ENCODE measurements at regions not wholly inside any gene's neighbourhood (a gene's known extent, or its start where the extent isn't known, plus 50 kb on each side); places are given as distances from the start of the nearest gene placed in this dataset.

DNA sequence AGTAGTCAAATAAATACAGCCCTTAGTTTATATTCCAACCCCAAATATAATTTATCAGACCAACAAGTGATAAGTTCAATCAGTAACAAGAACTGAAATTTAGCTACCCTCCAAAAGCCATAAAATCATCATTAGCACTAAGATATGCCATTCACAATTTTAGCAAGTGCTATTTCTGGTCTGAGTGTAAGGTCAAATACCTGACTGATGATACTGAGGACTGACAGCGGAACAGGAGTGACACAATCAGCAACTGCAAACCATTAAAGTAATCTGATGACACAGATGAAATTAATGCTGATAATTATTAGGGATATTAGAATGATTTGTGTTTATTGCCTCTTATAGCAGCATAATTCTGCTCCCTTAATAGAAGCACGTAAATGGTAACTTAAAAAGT lies 152.7 kb upstream of the SPHKAP start:
- no peak for DNase-seq (ENCODE audit: low spot score)

DNA sequence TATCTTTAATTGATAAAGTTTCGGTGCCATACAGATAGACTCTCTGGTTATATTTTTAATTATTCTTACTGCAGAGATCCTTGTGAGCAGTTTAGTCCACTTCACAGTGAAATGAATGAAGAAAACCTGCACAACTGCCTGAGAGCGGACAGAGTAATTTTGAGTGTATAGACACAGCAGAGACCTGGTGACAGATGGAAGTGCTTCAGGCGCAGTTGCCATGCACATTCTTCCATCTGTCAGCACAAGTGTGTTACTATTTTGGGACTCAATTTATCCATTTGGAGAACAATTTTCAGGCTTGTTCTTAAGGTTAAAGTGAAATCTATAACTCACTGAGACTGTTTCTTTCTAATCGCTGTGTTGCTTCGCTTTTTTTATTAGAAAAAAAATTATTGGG lies 147.8 kb upstream of the SPHKAP start:
- DNase-seq (ENCODE audit: low spot score) = no peak

DNA sequence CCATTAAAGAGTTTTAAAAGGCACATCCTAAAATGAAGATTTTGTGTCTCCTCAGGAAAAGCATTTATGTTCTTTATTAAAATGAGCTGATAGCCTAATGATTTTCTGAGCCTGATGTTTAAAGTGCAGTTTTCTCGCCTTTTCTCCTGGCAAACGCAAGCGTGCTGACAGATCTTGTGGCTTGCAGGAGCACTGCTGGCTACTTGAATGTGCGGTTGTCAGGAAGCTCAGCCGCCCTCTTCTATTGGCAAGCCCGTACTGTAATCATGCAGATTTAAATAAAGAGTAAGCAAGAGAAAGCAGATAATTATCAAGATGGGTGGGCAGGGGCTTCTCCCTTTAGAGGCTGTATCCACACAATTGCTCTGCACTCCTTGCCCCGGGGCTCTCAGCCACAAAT lies 139.5 kb upstream of the SPHKAP start:
- no peak for DNase-seq (ENCODE audit: low spot score)

DNA sequence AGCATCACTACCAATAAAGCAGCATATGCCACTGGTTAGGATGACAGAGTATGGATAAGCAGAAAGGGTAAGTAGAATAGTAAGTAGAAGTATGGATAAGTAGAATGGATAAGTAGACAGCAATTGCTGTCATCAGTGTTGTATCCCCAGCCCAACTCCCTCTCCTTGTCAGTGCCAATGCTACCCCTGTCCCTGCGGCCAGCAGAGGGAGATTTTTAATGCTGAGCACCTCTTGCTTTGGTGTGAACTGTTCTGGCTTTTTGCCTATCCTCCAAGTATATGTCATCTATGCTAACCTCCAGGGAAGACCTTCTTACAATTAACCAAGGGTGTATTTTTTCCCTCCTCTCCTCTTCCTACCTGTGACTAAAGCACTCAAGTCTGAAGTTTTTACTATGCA lies 136.7 kb upstream of the SPHKAP start:
- DNase-seq (ENCODE audit: low spot score) = peak; percentile 9

DNA sequence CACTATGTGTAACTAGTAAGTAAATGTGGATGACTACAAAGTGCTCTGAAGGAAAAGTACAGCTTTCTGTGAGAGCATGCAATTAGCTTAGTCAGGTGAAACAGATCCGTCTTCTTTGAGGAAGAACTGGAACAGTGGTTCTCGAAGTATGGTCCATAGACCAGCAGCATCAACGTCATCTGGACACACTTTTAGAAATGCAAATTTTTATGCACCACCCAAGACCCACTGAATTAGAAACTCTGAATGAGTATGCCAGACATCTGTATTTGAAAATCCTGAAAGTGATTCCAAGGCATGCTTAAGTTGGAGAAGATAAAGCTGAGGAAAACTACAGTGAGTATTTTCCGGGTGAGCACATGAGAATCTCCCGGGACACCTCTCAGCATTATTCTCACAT lies 130.7 kb upstream of the SPHKAP start:
- no peak for DNase-seq (ENCODE audit: low spot score)

DNA sequence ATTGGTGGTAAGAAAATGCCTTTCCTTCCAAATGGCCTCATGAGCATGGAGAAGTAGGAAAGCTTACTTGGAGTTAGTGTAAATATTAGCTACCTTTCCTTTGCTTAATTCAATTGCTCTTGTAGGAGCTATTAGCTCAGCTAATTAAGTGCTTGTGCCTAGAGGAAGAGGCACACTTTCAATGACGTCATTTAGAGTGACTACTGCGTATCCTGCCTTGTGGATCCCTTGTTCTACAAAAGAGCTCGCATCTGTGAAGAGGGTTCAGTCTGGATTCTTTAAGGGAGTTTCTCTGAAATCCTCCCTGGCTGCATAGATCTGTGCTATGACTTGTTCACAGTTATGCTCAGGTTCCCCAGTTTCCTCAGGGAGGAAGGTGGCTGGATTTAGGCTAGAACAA lies 122.5 kb upstream of the SPHKAP start:
- no peak for DNase-seq (ENCODE audit: low spot score)

DNA sequence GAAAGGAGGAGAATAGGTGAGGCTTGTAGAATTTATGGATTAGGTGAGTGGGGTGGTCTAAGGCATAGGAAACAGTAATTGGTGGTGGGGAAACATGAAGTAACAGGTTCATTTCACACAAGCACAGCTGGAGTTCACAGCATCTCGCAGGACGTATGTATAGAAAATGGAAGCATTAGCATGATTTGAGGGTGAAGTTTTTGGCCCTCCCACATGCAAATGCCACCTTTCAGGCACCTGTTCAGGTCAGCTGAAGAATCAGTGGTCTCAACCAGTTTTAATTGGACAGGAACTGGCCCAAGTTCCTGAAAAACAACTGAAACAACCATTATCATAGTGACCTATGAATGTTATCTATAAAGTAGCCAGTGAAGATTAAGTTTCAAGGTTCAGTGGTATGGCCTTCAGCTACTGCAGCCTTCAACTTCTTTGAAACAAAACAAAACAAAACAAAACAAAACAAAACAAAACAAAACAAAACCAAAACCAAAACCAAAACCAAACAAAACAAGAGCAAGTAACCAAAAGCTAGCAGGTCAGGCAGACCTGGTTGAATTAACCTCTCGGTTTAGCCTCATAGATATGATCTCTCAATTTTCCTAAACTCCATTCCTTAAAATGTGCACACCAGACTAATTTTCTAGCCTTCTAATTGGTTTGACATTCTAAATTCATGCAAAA lies 102.1 kb upstream of the SPHKAP start:
- no peak for DNase-seq (ENCODE audit: low spot score)

DNA sequence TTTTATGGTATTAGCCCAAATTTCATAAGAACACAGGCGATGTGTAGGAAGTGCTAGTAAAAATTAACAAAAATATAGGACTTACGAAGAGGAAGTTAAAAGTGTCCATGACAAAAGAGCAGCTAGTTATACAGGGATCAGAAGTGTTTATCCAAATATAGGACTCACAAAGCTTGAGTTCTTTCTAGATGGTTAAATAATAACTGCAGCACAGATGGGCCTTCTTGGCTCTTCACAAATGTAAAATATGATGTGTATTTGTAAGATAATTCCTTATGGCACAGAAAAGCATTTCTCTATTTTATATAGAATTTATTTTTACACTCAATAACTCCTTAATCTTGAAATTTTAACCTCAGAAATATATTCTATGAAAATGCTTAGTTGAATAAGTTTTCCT lies 100.9 kb upstream of the SPHKAP start:
- DNase-seq (ENCODE audit: low spot score) = no peak

DNA sequence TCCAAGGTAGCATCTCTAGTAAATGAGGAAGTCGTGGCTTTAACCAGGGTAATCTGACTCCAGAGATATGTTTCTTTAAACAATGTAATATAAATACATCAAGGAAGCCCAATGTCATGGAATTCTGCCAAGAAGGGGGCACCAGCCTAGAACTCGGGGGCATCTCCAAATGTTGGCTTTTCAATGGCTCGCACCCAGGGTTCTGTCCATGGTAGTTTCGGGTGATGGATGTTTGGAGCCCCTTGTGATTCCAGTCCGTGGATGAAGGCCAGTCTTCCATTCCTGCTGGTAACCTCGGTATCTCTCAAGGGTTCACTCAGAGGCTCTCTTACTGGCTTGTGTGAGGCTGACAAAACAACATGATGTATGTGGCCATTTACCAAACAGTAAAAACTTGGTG lies 91.7 kb upstream of the SPHKAP start:
- no peak for DNase-seq (ENCODE audit: low spot score)

DNA sequence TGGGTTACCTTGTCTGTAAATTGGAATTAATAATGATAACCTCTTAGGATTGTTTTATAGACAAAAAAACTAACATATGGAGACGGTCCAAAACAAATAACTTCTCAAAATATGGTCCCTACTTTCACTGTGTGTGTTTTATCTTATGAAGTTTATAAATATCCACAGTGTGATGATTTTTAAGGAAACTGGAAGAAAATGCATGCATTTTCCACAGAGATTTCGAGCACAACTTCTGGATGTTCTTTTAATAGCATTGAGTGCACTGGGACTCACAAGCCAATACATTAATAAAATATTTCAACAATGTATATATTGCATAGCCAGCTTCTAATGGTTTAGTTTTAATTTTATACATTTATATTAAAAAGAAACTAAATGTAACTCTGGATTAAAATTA lies 87.9 kb upstream of the SPHKAP start:
- no peak for DNase-seq (ENCODE audit: low spot score)

DNA sequence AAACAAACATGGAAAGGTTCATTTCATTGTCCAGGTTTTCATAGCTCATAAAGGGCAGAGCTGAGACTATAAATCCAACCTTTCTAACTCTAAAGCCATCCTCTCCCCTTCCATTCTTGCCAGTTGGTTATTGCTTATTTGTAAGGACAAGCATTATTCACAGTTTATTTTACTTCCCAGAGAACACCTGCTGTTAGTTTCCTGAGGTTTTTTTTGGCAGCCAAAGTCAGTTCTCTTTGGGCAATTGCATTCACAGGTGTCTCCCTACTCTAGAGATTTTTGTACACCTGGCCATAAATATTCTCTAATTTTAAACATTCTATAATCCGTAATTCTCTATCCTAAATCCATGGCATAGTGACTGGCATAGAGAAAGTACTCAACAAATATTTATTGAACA lies 87.3 kb upstream of the SPHKAP start:
- no peak for DNase-seq (ENCODE audit: low spot score)

DNA sequence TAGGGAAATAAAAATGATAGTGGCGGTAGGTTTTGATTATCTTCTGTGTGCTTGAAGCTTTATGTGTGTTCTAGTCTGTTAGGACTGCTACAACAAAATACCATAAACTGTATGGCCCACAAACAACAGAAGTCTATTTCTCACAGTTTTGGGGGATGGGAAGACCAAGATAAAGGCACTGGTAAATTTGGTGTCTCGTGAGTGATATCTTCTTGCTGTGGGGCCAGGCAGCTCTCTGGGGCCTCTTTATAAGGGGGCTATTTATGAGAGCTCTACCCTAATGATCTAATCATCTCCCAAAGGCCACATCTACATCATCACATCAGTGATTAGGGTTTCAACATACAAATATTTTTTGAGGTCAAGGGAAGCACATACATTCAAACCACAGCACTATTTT lies 86.8 kb upstream of the SPHKAP start:
- DNase-seq (ENCODE audit: low spot score) = no peak

DNA sequence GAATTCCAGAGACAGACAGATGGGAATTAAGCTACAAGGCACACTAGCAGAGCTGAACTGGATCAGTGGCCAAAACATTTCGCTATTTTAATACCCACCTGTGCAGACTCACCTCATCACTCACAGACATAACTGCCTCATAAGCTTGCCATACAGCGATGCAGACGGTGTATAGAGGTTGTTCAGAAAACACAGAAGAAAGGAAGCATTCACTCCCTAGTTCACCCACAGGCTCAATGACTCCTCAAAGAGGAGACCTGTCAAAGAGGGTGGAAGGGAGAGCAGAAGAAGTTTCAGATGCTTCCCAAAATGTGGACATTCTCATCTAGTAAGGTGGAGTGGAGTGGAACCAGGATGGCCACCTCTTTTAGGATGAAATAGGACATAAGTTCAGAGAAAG lies 81.7 kb upstream of the SPHKAP start:
- DNase-seq (ENCODE audit: low spot score) = no peak

DNA sequence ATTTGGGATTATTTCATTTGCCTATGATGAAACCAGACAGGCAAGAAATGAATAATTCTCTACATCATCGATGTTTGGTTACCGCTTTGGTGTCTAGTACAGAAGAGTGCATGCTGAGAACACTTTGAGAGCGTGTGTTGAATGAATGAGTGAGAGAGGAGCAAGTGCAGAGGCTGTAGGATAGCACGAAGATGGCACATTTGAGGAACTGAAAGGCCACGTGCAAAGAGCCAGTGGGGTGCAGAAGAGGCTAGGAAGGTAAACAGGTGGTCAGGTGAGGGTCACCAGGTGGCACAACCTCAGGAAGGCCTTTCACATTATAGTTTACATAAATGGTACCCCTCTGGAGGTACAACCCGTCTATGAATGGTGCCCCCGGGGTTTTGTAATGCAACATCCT lies 80.1 kb upstream of the SPHKAP start:
- DNase-seq (ENCODE audit: low spot score) = no peak

DNA sequence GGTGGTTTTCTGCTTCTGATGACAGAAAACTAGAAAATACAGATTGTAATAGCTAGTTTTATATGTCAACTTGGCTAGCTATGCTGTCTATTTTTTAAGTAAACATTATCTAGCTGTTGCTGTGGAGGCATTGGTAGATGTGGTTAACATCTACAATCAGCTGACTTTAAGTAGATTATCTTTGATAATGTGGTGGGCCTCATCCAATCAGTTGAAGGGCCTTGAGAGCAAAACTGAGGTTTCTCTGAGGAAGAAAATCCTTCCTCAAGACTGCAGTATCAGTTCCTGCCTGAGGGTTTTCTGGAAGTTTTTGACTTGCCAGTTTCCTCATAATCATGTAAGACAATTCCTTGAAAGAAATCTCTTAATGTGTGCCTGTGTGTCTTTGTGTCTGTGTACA lies 75.9 kb upstream of the SPHKAP start:
- no peak for DNase-seq (ENCODE audit: low spot score)

DNA sequence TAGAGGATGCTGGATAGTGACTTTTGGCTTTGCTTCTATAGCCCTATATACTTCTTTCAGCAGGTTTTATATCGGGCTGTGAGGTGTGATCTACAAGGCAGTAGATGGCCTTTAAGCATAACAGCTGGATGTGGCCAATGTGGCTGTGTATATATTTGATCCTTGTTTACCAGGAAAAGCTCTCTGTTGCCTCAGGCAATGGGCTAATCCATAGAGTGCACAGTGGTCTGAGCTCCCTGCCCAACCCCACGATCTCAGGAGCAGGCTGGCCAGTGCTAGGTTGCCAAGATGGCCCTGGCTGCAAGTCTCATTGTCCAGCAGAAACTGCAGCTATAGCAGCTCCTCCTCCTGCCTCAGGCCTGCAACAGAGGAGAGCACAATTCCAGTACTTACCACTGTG lies 72.3 kb upstream of the SPHKAP start:
- no peak for DNase-seq (ENCODE audit: low spot score)

DNA sequence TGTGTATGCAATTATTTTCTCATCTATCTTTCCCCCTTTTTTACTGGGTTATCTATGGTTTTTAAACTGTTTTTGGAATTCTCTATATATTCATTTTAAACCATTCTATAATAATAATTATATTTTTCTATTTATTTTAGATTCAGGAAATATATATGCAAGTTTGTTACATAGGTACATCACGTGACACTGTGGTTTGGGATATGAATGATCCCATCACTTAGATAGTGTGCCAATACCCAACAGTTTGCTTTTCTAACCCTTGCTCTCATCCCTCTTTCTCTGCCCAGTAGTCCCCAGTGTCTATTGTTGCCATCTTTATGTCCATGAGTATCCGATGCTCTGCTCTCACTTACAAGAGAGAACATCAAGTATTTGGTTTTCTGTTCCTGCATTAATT lies 65.8 kb upstream of the SPHKAP start:
- DNase-seq (ENCODE audit: low spot score) = no peak

DNA sequence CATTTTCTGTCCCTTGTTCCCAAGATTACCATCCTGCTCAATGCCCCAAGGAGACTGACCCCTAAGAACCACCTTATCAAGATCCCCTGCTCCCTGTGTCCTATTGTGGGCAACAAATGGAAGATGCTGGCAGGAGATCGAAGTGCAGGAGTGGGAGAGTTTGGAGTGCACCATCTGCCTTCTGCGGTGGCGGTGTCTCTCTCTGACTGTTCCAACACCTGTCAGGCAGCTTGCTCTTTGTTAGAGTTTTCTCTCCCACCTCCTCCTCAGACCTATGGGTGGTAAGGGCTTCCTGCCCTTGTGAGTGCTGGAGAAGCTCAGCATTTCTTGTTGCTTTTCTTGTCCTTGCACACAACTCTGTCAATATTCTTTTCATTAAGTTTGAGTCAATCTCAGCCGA lies 64.1 kb upstream of the SPHKAP start:
- no peak for DNase-seq (ENCODE audit: low spot score)

DNA sequence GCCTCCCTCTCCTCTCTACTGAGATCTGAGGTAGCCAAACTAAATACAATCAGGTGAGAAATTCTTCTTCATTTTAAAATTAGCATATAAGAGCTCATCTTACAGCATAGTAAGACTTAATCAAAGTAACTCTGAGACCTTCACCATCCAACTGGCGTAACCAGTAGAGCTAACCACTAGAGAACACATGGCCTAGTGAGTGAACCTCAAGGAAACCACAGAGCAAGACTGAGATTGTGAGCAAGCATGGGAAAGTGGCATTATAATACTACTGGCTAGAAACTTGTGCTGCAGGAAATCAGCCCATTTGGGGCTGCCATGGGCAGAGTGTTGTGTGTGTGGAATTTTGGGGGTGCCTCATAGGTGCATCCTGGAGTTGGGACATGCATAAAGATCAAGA lies 61.1 kb upstream of the SPHKAP start:
- no peak for DNase-seq (ENCODE audit: low spot score)

DNA sequence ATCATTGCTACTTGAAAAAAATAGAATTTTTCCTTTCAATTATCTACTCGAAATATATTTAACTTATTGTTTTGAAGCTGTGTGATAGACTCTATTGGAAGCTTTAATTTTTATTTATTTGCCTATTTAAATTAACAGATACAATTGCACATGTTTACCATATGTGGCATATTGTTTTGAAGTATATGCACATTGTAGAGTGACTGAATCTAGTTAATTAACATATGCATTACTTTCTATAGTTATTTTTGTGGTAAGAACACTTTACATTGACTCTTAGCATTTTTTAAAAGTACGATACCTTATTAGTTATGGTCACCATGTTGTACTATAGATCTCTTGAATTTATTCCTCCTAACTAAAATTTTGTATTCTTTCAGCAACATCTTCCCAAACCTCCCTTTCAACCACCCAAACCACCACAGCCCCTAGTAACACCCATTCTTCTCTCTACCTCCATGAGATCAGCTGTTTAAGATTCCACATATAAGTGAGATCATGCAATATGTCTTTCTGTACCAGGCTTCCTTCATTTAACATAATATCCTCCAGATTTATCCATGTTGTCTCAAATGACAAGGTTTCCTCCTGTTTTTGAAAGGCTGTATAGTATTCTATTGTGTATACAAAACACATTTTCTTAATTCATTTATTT lies 58.5 kb upstream of the SPHKAP start:
- no peak for DNase-seq (ENCODE audit: low spot score)

DNA sequence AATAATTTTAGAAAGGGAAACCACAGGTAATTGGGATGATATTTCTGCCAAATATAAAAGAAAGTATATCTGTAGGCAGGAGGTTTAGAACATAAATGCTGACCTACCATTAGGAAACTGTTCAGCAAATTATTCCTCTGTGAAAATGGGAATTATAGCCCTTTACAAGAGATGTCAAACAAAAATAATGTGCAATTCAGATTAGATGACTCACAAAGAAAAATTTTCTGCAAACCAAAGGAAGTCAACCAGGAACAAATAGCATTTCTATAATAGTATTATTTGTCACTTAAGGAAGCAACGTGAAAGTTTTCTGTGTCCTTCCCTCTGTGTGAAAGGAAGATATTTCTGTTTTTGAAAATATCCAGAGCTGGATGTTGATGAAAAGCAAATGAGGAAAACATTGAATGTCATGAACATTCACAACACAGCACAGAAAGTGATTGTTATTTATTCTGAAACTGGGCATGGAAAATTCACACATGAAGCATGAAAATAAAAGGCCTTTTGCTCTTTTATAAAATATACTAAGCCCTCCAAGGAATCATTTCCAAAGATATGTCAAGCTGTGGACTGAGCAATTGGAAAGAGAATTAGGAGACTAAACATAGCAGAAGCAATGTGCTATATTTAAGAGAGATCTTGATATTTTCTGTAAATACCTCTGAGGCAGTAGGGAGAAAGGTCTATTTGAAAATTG lies 57.9 kb upstream of the SPHKAP start:
- DNase-seq (ENCODE audit: low spot score) = no peak
